ENCODE measurements at regions not wholly inside any gene's neighbourhood (a gene's known extent, or its start where the extent isn't known, plus 50 kb on each side); places are given as distances from the start of the nearest gene placed in this dataset.

- no peak overlapping the region for H3K4me3 ChIP-seq (ENCODE audit: low read length)
- H3K27ac ChIP-seq (ENCODE audit: low read length): no peak overlapping the region
- no peaks in the 10 kb centered on the region for H3K27me3 ChIP-seq (ENCODE audit: insufficient read depth, low read depth, low read length)
- H3K9me3 ChIP-seq (ENCODE audit: low read length): no peaks in the 10 kb centered on the region
- no peaks in the 10 kb centered on the region for H3K9me2 ChIP-seq (ENCODE audit: insufficient read depth, low read length)
- no peaks in the 10 kb centered on the region for H4K20me1 ChIP-seq (ENCODE audit: insufficient read depth)
- no peak for TF ChIP-seq EZH2 (IDR thresholded peaks at IDR 0.05; ENCODE audit: borderline replicate concordance, insufficient read depth, low read length, poor library complexity, severe bottlenecking)
- no peak for TF ChIP-seq RAD21 (conservative IDR thresholded peaks at IDR 0.05)
- no peak for TF ChIP-seq EP300 (conservative IDR thresholded peaks at IDR 0.05; ENCODE audit: poor library complexity, severe bottlenecking)
- no peak for TF ChIP-seq REST (IDR thresholded peaks at IDR 0.05; ENCODE audit: borderline replicate concordance)
- no peak for TF ChIP-seq POLR2AphosphoS5 (IDR thresholded peaks at IDR 0.05)
- no peak for TF ChIP-seq SMC3 (conservative IDR thresholded peaks at IDR 0.05; ENCODE audit: poor library complexity)
- no peak for TF ChIP-seq MXI1 (conservative IDR thresholded peaks at IDR 0.05; ENCODE audit: poor library complexity, severe bottlenecking)
- TF ChIP-seq CTCF (IDR thresholded peaks at IDR 0.05; ENCODE audit: poor library complexity, severe bottlenecking): no peak
- TF ChIP-seq TAF1 (IDR thresholded peaks at IDR 0.05; ENCODE audit: low read depth): no peak
- no peak overlapping the region for H3K9ac ChIP-seq (ENCODE audit: low read length)
- H3K79me2 ChIP-seq (replicated peaks; ENCODE audit: insufficient read depth, low read length): no peaks in the 10 kb centered on the region
- no peaks in the 10 kb centered on the region for H3F3A ChIP-seq (ENCODE audit: insufficient read depth, low read length, poor library complexity, severe bottlenecking)
- H2AFZ ChIP-seq (ENCODE audit: low read depth, low read length): no peak overlapping the region
- no peaks in the 10 kb centered on the region for H3K36me3 ChIP-seq (ENCODE audit: insufficient read depth, low read length)
- H3K4me2 ChIP-seq (ENCODE audit: low read length): no peak overlapping the region
Observed at GRCh38 chr20:11047559-11047958, 373.8 kb upstream of the JAG1 start.

GRCh38 chr20:11048739-11049138, 374.9 kb upstream of the JAG1 start:
- Histone ChIP-seq H3K36me3 (ENCODE audit: insufficient read depth, low read length) (no peaks in the 10 kb centered on the region), H3K4me2 (ENCODE audit: low read length) (no peak overlapping the region), H3K79me2 (replicated peaks; ENCODE audit: insufficient read depth, low read length) (no peaks in the 10 kb centered on the region), H3K27ac (ENCODE audit: low read length) (no peak overlapping the region), H3F3A (ENCODE audit: insufficient read depth, low read length, poor library complexity, severe bottlenecking) (no peaks in the 10 kb centered on the region), H4K20me1 (ENCODE audit: insufficient read depth) (no peaks in the 10 kb centered on the region), H3K4me3 (ENCODE audit: low read length) (no peak overlapping the region), H2AFZ (ENCODE audit: low read depth, low read length) (no peak overlapping the region), H3K9me3 (ENCODE audit: low read length) (no peaks in the 10 kb centered on the region), H3K9me2 (ENCODE audit: insufficient read depth, low read length) (no peaks in the 10 kb centered on the region), H3K27me3 (ENCODE audit: insufficient read depth, low read depth, low read length) (no peaks in the 10 kb centered on the region), H3K9ac (ENCODE audit: low read length) (no peak overlapping the region)
- TF ChIP-seq EP300 (conservative IDR thresholded peaks at IDR 0.05; ENCODE audit: poor library complexity, severe bottlenecking): no peak
- no peak for TF ChIP-seq MXI1 (conservative IDR thresholded peaks at IDR 0.05; ENCODE audit: poor library complexity, severe bottlenecking)
- TF ChIP-seq EZH2 (IDR thresholded peaks at IDR 0.05; ENCODE audit: borderline replicate concordance, insufficient read depth, low read length, poor library complexity, severe bottlenecking): no peak
- no peak for TF ChIP-seq POLR2AphosphoS5 (IDR thresholded peaks at IDR 0.05)
- TF ChIP-seq CTCF (IDR thresholded peaks at IDR 0.05; ENCODE audit: poor library complexity, severe bottlenecking): no peak
- no peak for TF ChIP-seq REST (IDR thresholded peaks at IDR 0.05; ENCODE audit: borderline replicate concordance)
- no peak for TF ChIP-seq SMC3 (conservative IDR thresholded peaks at IDR 0.05; ENCODE audit: poor library complexity)
- no peak for TF ChIP-seq TAF1 (IDR thresholded peaks at IDR 0.05; ENCODE audit: low read depth)
- no peak for TF ChIP-seq RAD21 (conservative IDR thresholded peaks at IDR 0.05)

Measured in neural cell (in vitro differentiated cells).